Motor neuron (in vitro differentiated cells): ENCODE measurements at regions not wholly inside any gene's neighbourhood (a gene's known extent, or its start where the extent isn't known, plus 50 kb on each side); places are given as distances from the start of the nearest gene placed in this dataset.
"Not testable (repeated sequence)": the region's sequence is repeated elsewhere in the genome, so short reads cannot be mapped to it uniquely, and the experiment has no call there.

Experiments
- ATAC-seq, 8 experiments: fragments of 200-7000 bp; cut with Tn5 transposase; replicated peaks in 6 of 8; 2 replicates each; pipeline ENCODE4 v1.8.0; 2021; ENCODE audit warnings: mild to moderate bottlenecking in 8 of 8, moderate library complexity in 8 of 8
- H3K27ac ChIP-seq, 2 donors: fragments of 250-450 bp; sonication (Bioruptor Pico); 2 replicates each; pipeline ENCODE4 v1.9.0; 2021; ENCODE audit warnings: antibody characterized with exemption in 2 of 2, mild to moderate bottlenecking in 2 of 2, moderate library complexity in 1 of 2
- H3K4me1 ChIP-seq, 2 donors: fragments of 250-450 bp; sonication (Bioruptor Pico); replicated peaks in 1 of 2; 2 replicates each; pipeline ENCODE4 v1.6.1; 2021; ENCODE audit warnings: antibody characterized with exemption in 2 of 2, mild to moderate bottlenecking in 2 of 2, moderate library complexity in 1 of 2
- H3K4me3 ChIP-seq, 5 donors: fragments of 250-450 bp; sonication (Bioruptor Pico); 2 replicates each; pipeline ENCODE4 v1.9.0; 2021; ENCODE audit warnings: antibody characterized with exemption in 5 of 5, mild to moderate bottlenecking in 5 of 5, moderate library complexity in 4 of 5
- WGBS, 10 experiments: fragments of 450-650 bp; shearing (Covaris generic); methylation state at CpG; one replicate each; pipeline ENCODE4 v1.0.0; 2022; 5-methylcytosine and 5-hydroxymethylcytosine counted together
- in situ Hi-C, 9 experiments: fragments of 400-800 bp; cut with MboI; loops; one replicate each; pipeline ENCODE4 v1.15.0; 2021; ENCODE audit warnings: low sequenced_read_pairs in 9 of 9, low pct_unique_long_range_greater_than_20kb in 2 of 9; ENCODE audit not compliant: unreplicated experiment in 9 of 9

DNA sequence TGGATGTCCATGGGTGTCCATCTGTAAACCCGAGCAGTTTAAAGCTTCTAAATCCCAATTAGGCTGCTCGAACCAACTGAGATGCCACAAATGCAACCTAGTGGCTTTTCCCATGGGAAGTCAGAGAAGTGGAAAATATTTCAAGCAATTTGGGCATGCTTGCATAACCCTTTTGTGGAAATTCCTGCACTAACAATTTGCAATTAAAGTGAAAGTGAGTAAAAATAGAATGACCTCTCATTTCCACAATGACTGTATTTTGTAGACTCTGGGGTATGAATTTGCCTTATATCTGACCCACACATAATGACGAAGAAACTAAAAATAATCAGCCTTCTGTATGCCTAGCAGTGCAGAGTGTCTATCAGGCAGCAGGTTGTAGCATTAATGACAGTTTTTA lies 91.8 kb upstream of the TSC22D1 start:
- in situ Hi-C loops = no loop called here
- no peak overlapping the region for H3K27ac ChIP-seq
- H3K4me3 ChIP-seq = no peak overlapping the region

DNA sequence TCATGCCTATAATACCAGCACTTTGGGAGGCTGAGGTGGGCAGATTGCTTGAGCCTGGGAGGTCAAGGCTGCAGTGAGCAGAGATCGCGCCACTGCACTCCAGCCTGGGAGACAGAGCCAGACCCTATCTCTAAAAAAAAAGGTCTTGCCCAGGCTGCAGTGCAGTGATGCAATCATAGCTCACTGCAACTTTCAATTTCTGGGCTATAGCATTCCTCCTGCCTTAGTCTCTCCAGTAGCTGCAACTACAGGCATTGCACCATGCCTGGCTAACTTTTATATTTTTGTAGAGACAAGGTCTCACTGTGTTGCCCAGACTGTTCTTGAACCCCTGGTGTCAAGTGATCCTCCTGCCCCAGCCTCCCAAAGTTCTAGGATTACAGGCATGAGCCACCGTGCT lies 90.4 kb upstream of the TSC22D1 start:
- H3K4me3 ChIP-seq, ATAC-seq, H3K27ac ChIP-seq, in situ Hi-C loops: not testable (repeated sequence)
- 80 to 100% (median 100%) methylated on average over 1 to 2 of the region's 3 CpGs; no CpG with 5 or more reads in 6 of the 10 experiments for WGBS, 10 experiments
- H3K4me1 ChIP-seq = peaks cover 4 to 18% of the 10 kb centered on the region in 2 donors

More for the DNA sequence above, 91.8 kb upstream of the TSC22D1 start:
- peak in 7 of 8 experiments; percentile 30 to 88 (median 64) for ATAC-seq
- 0 to 100% (median 14%) methylated on average over 1 to 3 of the region's 3 CpGs; no CpG with 5 or more reads in 1 of the 10 experiments for WGBS, 10 experiments
- peaks cover 4 to 18% of the 10 kb centered on the region in 2 donors for H3K4me1 ChIP-seq

DNA sequence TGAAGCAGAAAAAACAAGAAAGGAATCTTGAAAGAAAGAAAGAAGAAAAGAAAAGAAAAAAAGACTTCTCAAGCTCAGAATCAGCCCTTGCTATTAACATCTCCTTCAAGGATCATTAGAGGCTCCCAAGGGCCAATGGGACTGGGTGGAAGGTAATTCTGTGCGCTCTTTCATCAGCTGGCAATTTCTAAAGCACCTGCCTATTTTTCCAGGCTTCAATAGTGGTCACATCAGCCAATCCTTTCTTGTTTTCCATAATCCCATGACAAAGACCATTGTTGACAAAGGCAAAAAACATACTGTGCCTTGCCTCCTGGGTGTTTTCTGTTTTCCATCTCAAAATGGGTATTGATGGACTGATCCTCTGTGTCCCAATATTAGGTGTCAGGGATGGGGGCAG lies 88.2 kb upstream of the TSC22D1 start:
- Histone ChIP-seq H3K4me3 (no peak overlapping the region), H3K27ac (no peak overlapping the region), H3K4me1 (peaks cover 4 to 18% of the 10 kb centered on the region in 2 donors)
- in situ Hi-C loops = no loop called here
- 50 to 100% (median 71%) methylated on average over 1 of the region's 1 CpG; no CpG with 5 or more reads in 5 of the 10 experiments for WGBS, 10 experiments
- no peak for ATAC-seq

DNA sequence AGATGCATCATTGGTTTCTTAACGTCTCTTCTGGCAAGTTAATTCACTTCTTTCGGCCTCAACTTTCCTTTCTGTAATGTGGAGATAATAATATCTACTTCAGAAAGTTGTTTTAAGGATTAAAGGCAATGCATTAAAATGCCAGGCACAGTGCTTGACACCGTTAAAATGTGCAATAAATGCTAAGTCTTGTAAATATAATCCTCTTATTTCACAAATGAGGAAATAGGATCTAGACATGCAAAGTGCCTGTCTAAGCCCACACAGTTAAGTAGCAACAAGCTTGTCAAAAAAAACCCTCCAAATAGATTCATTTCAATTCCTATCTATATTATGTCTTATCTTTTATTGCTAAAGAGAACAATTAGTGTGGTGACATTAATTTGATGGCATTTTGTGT lies 86.4 kb upstream of the TSC22D1 start:
- no peak for ATAC-seq
- in situ Hi-C loops = no loop called here
- 34 to 100% (median 82%) methylated on average over 1 to 3 of the region's 3 CpGs; no CpG with 5 or more reads in 1 of the 10 experiments for WGBS, 10 experiments
- H3K4me3 ChIP-seq = no peak overlapping the region
- H3K4me1 ChIP-seq = peaks cover 0 to 5% of the 10 kb centered on the region in 2 donors
- no peak overlapping the region for H3K27ac ChIP-seq

DNA sequence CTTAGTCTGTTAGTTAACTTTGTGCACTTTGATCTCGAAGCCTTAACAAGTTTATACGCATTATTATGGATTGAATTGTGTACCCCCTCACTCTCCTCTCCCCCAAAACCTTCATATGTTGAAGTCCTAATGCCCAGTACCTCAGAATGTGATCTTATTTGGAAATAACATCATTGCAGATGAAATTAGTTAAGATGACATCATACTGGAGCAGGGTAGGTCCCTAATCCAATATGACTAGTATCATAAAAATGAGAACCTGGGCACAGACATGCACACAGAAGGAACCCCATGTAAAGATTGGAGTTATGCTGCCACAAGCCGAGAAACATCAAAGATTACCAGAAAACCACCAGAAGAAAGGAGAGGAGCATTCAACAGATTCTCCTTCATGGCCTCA lies 85.8 kb upstream of the TSC22D1 start:
- Histone ChIP-seq H3K4me1 (peaks cover 0 to 2% of the 10 kb centered on the region in 2 donors), H3K27ac (no peak overlapping the region), H3K4me3 (no peak overlapping the region)
- 40 to 100% (median 83%) methylated on average over 1 to 3 of the region's 3 CpGs; no CpG with 5 or more reads in 2 of the 10 experiments for WGBS, 10 experiments
- in situ Hi-C loops = no loop called here
- no peak for ATAC-seq

DNA sequence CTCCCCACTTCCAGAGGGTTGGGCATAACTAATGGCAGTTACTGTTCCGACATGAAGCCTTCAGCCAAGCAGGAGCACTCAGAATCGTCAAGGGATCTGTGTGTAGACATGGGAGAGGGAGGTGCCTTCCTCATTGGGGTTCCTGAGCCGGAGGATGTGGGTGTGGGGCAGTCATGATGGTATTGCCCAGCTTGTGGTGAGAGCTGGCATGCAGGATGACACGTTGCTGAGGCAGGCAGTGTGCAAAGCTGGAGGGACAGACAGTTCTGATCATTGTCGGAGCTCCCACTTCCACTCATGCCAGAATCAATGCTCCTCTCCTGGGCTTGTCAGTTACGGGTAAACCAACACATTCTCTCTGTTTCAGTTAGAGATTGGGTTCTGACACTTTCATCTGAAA lies 83.9 kb upstream of the TSC22D1 start:
- 60 to 94% (median 90%) methylated on average over 1 to 4 of the region's 6 CpGs; no CpG with 5 or more reads in 4 of the 10 experiments for WGBS, 10 experiments
- H3K4me1 ChIP-seq = peaks cover 2 to 4% of the 10 kb centered on the region in 2 donors
- no peak for ATAC-seq
- H3K4me3 ChIP-seq = no peak overlapping the region
- H3K27ac ChIP-seq = no peak overlapping the region
- in situ Hi-C loops = no loop called here

DNA sequence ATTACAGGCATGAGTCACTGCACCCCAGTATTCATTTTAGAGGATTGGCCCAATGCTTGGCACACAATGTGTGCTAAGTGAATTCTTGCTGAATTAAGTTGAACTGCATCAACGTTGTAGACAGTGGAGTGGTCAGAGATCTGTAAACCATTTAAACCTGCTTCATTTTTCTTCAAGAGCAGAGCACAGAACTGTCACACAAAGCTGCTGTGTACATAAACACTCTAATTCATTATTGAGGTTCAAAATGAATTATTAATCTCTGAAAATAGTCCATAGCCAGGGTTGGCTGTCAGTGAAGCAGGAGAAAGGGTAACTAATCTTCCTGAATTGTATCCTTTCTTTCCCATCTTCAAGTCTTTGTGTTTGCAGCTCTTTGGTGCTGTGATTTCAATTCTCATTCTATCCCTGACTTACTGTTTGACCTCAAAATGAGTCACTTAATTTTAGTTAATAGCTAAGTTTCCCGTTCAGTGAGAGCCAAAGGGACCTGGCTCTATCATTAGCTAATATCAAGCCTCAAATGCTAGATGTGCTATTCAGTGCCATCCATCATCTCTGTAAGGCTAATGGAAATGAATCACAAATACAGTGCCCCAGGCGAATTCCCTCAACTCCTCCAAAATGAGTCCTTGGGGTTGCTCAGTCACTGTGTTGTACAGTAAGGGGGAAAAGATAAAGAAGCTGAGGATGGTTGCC lies 77.0 kb upstream of the TSC22D1 start:
- peak in 5 of 8 experiments; percentile 57 to 90 (median 84) for ATAC-seq
- no peak overlapping the region for H3K4me3 ChIP-seq
- H3K4me1 ChIP-seq = peaks cover 12 to 15% of the 10 kb centered on the region in 2 donors
- WGBS, 10 experiments = 0 to 67% (median 39%) methylated on average over 1 to 3 of the region's 3 CpGs; no CpG with 5 or more reads in 2 of the 10 experiments
- in situ Hi-C loops = no loop called here
- no peak overlapping the region for H3K27ac ChIP-seq

DNA sequence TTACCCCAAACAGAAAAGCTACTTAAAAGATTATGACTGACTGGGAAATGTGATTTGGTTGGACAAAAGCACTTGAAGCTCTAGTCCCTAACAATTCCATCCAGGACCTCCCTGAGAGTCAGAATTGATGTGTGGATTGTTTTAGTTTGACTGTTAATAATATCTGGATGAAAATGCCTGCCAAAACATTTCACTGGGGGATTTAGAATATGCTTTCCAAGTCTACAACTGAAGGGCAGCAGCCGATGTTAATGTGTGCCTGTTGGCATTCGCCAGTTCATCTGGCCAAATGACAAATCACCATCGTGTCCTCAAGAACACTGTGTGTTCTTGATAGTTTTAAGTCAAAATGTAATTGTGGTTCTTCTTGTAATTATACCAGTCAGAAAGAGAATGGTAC lies 76.0 kb upstream of the TSC22D1 start:
- Histone ChIP-seq H3K4me1 (peaks cover 13 to 15% of the 10 kb centered on the region in 2 donors), H3K27ac (no peak overlapping the region), H3K4me3 (no peak overlapping the region)
- in situ Hi-C loops = no loop called here
- ATAC-seq = no peak
- WGBS, 10 experiments = 0 to 100% (median 82%) methylated on average over 1 to 3 of the region's 3 CpGs; no CpG with 5 or more reads in 1 of the 10 experiments

DNA sequence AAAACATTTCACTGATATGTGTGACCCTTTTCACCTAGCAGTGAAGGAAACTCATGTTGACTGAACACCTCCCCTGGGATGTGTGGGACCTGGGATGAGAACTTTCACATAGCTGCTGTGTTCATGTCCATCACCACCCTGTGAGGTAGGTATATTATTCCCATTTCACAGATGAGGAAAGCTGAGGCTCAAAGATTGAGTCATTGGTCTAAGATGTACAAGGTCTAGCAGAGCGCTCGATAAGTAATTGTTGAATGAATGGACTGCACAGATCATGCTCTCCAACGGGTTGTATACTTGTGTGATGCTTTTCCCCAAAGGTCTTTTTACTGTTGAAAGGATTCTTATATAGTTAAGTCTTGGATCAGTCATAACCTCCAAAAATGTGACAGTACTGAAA lies 75.6 kb upstream of the TSC22D1 start:
- ATAC-seq = no peak
- WGBS, 10 experiments = 40 to 100% (median 92%) methylated on average over 1 to 3 of the region's 3 CpGs; no CpG with 5 or more reads in 2 of the 10 experiments
- H3K27ac ChIP-seq = no peak overlapping the region
- H3K4me3 ChIP-seq = no peak overlapping the region
- H3K4me1 ChIP-seq = peaks cover 13 to 15% of the 10 kb centered on the region in 2 donors
- in situ Hi-C loops = no loop called here

DNA sequence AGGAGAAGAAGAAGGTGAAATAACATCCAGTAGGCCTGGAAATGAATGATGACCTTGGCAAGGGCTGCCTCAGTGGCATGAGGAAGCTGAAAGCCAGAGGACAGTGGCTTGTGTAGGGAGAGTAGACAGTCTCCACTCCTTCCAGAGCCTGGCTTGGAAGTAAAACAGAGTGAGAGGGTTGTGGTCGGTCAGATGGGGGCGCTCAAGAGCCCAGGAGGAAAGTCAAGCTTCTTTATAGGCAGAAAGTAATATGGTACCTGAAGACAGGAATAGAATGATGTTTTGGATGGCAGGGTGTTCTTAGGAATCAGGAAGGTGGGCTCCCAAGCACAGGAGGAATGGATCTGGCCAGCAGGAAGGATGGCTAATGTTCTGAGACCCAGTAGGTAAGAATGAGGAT lies 75.1 kb upstream of the TSC22D1 start:
- WGBS, 10 experiments = 0 to 43% (median 17%) methylated on average over 1 of the region's 2 CpGs; no CpG with 5 or more reads in 6 of the 10 experiments
- in situ Hi-C loops = no loop called here

DNA sequence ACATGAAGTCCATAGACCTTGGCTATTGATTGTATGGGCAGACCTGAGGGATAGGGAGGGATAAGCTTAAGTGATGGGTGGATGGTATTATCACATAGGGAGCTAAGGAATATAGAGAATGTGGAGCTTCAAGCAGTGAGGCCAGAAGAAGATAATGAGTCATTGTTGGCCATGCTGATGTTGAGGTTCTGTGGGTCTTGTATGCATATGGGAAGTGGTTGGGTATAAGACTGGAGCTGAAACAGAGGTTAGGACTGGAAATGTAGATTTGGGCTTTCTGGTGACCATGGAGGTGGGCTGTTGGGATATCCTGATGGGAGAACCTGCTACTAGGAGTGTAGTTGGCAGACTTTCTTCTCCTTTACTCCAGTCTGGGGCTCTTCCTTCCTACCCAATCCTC lies 73.7 kb upstream of the TSC22D1 start:
- no peak overlapping the region for H3K27ac ChIP-seq
- in situ Hi-C loops = no loop called here
- peaks cover 10 to 15% of the 10 kb centered on the region in 2 donors for H3K4me1 ChIP-seq
- ATAC-seq = no peak
- H3K4me3 ChIP-seq = no peak overlapping the region

More for the DNA sequence above, 75.1 kb upstream of the TSC22D1 start:
- Histone ChIP-seq H3K27ac (no peak overlapping the region), H3K4me1 (peaks cover 13 to 15% of the 10 kb centered on the region in 2 donors), H3K4me3 (no peak overlapping the region)
- ATAC-seq = no peak

DNA sequence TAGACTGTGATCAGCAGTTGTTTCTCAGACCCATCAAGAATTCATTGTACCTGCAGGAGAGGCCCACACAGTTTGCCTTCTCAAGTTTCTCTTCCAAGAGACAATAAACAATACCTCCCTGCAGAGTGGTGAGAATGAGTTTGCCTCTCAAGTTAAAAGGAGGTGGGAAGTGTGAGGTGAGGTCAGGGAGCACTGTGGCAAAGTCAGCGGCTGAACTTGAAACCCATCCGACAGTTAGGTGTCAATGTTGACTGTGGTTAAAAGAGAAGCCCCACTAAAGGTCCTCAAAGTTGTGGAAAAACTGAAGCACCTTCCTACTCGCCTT lies 72.9 kb upstream of the TSC22D1 start:
- Histone ChIP-seq H3K27ac (no peak overlapping the region), H3K4me3 (no peak overlapping the region), H3K4me1 (peaks cover 10 to 15% of the 10 kb centered on the region in 2 donors)
- WGBS, 10 experiments = 60 to 100% (median 70%) methylated on average over 1 to 3 of the region's 3 CpGs; no CpG with 5 or more reads in 3 of the 10 experiments
- no peak for ATAC-seq
- in situ Hi-C loops = no loop called here

DNA sequence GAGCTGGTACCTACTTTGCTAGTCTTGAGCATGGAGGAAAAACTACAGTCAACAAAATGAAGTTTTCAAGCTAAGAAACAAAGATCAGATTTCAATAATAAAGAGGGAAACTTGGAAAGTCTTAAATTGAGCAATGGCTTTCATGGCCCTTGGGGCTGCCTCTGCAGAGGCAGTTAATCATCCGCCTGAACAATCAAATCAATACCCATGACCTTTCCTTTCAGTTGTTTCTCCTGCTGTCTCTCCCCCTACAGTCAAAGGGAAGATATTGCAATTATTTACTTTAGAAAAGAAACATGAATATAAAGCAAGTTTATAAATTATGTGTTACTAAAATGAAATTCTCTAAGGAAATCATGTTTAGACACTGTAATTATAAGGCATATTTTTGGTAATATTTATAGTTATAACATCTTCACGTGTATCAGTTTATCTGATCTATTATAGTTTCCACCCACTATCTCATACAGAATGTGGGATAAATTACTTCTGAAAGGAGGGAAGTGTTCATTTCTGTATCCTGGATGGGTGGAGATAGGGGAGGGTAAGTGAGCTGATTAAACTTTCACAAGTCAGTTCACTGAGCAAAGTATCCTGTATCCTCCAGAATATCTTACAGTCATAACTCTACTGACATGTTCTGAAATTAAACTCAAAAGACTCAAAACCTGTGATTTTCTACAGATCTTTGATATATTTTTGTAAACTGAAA lies 72.4 kb upstream of the TSC22D1 start:
- in situ Hi-C loops = no loop called here
- ATAC-seq = peak in 4 of 8 experiments; percentile 27 to 44 (median 40)
- H3K4me3 ChIP-seq = no peak overlapping the region
- peaks cover 10 to 15% of the 10 kb centered on the region in 2 donors for H3K4me1 ChIP-seq
- no peak overlapping the region for H3K27ac ChIP-seq
- 0 to 100% (median 40%) methylated on average over 1 to 2 of the region's 2 CpGs; no CpG with 5 or more reads in 1 of the 10 experiments for WGBS, 10 experiments
